ENCODE measurements at regions not wholly inside any gene's neighbourhood (a gene's known extent, or its start where the extent isn't known, plus 50 kb on each side); places are given as distances from the start of the nearest gene placed in this dataset.

DNA sequence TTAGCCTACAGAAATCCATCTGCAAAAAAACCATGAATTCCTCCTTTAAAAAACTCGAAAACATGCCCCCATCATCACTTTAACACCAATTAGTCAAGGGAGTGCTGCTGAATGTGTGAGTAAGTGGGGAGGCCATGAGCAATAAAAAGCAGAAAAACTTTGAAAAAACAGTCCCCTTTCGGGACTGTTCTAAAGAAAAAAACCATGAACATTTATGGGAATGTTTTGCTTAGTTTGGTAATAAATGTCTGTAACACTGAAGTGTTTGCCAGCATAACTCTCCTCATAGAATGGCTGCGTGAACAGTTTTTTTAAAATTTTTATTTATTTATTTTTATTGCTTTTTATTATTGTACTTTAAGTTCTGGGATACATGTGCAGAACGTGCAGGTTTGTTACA lies 99.4 kb upstream of the TARS1 start:
- Histone ChIP-seq H3K36me3 (ENCODE audit: control insufficient read depth, insufficient read depth, low read length) (no peaks in the 10 kb centered on the region), H3K27me3 (replicated peaks; ENCODE audit: control insufficient read depth, insufficient read depth, low read length) (no peaks in the 10 kb centered on the region), H3K4me3 (replicated peaks; ENCODE audit: low read depth, low read length) (no peak overlapping the region)
- DNase-seq (ENCODE audit: extremely low read depth, insufficient read length) = no peak
- no peak for TF ChIP-seq CTCF (IDR thresholded peaks at IDR 0.05; ENCODE audit: insufficient read depth, low read length, poor library complexity, severe bottlenecking)

GRCh38 chr5:33343676-33344327 lies 97.0 kb upstream of the TARS1 start:
- no peak for TF ChIP-seq CTCF (IDR thresholded peaks at IDR 0.05; ENCODE audit: insufficient read depth, low read length, poor library complexity, severe bottlenecking)
- no peak for DNase-seq (ENCODE audit: extremely low read depth, insufficient read length)
- Histone ChIP-seq H3K36me3 (ENCODE audit: control insufficient read depth, insufficient read depth, low read length) (no peaks in the 10 kb centered on the region), H3K4me3 (replicated peaks; ENCODE audit: low read depth, low read length) (no peak overlapping the region), H3K27me3 (replicated peaks; ENCODE audit: control insufficient read depth, insufficient read depth, low read length) (no peaks in the 10 kb centered on the region)

DNA sequence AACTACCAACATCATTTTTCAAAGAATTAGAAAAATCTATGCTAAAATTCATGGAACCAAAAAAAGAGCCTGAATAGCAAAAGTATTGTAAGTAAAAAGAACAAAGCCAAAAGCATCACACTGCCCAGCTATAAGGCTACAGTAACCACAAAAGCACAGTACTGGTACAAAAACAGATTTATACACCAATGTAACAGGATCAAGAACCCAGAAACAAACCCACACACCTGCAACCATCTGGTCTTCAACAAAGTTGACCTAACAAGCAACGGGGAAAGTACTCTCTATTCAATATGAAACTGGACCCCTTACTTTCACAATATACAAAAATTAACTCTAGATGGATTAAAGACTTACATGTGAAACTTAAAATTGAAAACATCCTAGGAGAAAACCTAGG lies 94.2 kb upstream of the TARS1 start:
- Histone ChIP-seq H3K4me3 (replicated peaks; ENCODE audit: low read depth, low read length) (no peak overlapping the region), H3K36me3 (ENCODE audit: control insufficient read depth, insufficient read depth, low read length) (no peaks in the 10 kb centered on the region), H3K27me3 (replicated peaks; ENCODE audit: control insufficient read depth, insufficient read depth, low read length) (no peaks in the 10 kb centered on the region)
- no peak for TF ChIP-seq CTCF (IDR thresholded peaks at IDR 0.05; ENCODE audit: insufficient read depth, low read length, poor library complexity, severe bottlenecking)
- DNase-seq (ENCODE audit: extremely low read depth, insufficient read length) = no peak

- H3K36me3 ChIP-seq (ENCODE audit: control insufficient read depth, insufficient read depth, low read length) = no peaks in the 10 kb centered on the region
- no peak for DNase-seq (ENCODE audit: extremely low read depth, insufficient read length)
- no peak for TF ChIP-seq CTCF (IDR thresholded peaks at IDR 0.05; ENCODE audit: insufficient read depth, low read length, poor library complexity, severe bottlenecking)
Measured at GRCh38 chr5:33361781-33362180, 79.0 kb upstream of the TARS1 start.

GRCh38 chr5:33362915-33363314 lies 77.8 kb upstream of the TARS1 start:
- no peak for DNase-seq (ENCODE audit: extremely low read depth, insufficient read length)
- H3K4me3 ChIP-seq (replicated peaks; ENCODE audit: low read depth, low read length) = no peak overlapping the region
- no peaks in the 10 kb centered on the region for H3K27me3 ChIP-seq (replicated peaks; ENCODE audit: control insufficient read depth, insufficient read depth, low read length)

More at GRCh38 chr5:33361781-33362180, 79.0 kb upstream of the TARS1 start:
- Histone ChIP-seq H3K4me3 (replicated peaks; ENCODE audit: low read depth, low read length) (no peak overlapping the region), H3K27me3 (replicated peaks; ENCODE audit: control insufficient read depth, insufficient read depth, low read length) (no peaks in the 10 kb centered on the region)

More at GRCh38 chr5:33362915-33363314, 77.8 kb upstream of the TARS1 start:
- no peak for TF ChIP-seq CTCF (IDR thresholded peaks at IDR 0.05; ENCODE audit: insufficient read depth, low read length, poor library complexity, severe bottlenecking)
- H3K36me3 ChIP-seq (ENCODE audit: control insufficient read depth, insufficient read depth, low read length) = no peaks in the 10 kb centered on the region

All from GM06990 (cell line).